Mucosa of rectum (tissue), 2 donors: ENCODE measurements at regions not wholly inside any gene's neighbourhood (a gene's known extent, or its start where the extent isn't known, plus 50 kb on each side); places are given as distances from the start of the nearest gene placed in this dataset.

ENCODE experiments used
- H3K27ac ChIP-seq, 2 donors: one replicate each; pipeline ENCODE4 v1.7.0; 2013; ENCODE audit warnings: inconsistent platforms in 2 of 2, low read depth in 2 of 2, low read length in 2 of 2
- H3K27me3 ChIP-seq, 2 donors: one replicate each; pipeline ENCODE4 v1.7.0; 2013; ENCODE audit warnings: low read length in 2 of 2; ENCODE audit not compliant: control insufficient read depth in 2 of 2, insufficient read depth in 2 of 2
- H3K36me3 ChIP-seq, 2 donors: one replicate each; pipeline ENCODE4 v1.7.0; 2013; ENCODE audit warnings: low read length in 2 of 2; ENCODE audit not compliant: control insufficient read depth in 2 of 2, insufficient read depth in 2 of 2
- H3K4me1 ChIP-seq, 2 donors: one replicate each; pipeline ENCODE4 v1.7.0; 2013; ENCODE audit warnings: low read length in 2 of 2, mild to moderate bottlenecking in 1 of 2; ENCODE audit not compliant: control insufficient read depth in 2 of 2, insufficient read depth in 2 of 2
- H3K4me3 ChIP-seq, 2 donors: one replicate each; pipeline ENCODE4 v1.7.0; 2013; ENCODE audit warnings: low read length in 2 of 2
- H3K9ac ChIP-seq, 2 donors: one replicate each; pipeline ENCODE4 v1.7.0; 2013; ENCODE audit warnings: low read length in 2 of 2, low read depth in 1 of 2, mild to moderate bottlenecking in 1 of 2
- H3K9me3 ChIP-seq, 2 donors: one replicate each; pipeline ENCODE4 v1.7.0; 2013; ENCODE audit warnings: low read length in 2 of 2; ENCODE audit not compliant: control insufficient read depth in 2 of 2
- donor health status: healthy.
- donor health status: Normal muscosa, but diverticular disease.

- no peaks in the 10 kb centered on the region for H3K27me3 ChIP-seq
Measured at GRCh38 chr9:117612317-117612716, 91.9 kb upstream of the TLR4 start.

GRCh38 chr9:117597977-117598376 lies 106.2 kb upstream of the TLR4 start:
- no peaks in the 10 kb centered on the region for H3K4me1 ChIP-seq
- H3K27ac ChIP-seq, result no peak overlapping the region
- H3K36me3 ChIP-seq, result no peaks in the 10 kb centered on the region
- H3K4me3 ChIP-seq, result no peak overlapping the region
- no peaks in the 10 kb centered on the region for H3K9me3 ChIP-seq
- H3K27me3 ChIP-seq, result no peaks in the 10 kb centered on the region
- H3K9ac ChIP-seq, result no peak overlapping the region

More at GRCh38 chr9:117612317-117612716, 91.9 kb upstream of the TLR4 start:
- Histone ChIP-seq H3K4me3 (no peak overlapping the region), H3K36me3 (no peaks in the 10 kb centered on the region), H3K9me3 (no peaks in the 10 kb centered on the region), H3K4me1 (no peaks in the 10 kb centered on the region), H3K9ac (no peak overlapping the region), H3K27ac (no peak overlapping the region)

- Histone ChIP-seq H3K4me1 (no peaks in the 10 kb centered on the region), H3K9me3 (no peaks in the 10 kb centered on the region), H3K9ac (no peak overlapping the region), H3K27ac (no peak overlapping the region), H3K4me3 (no peak overlapping the region), H3K36me3 (no peaks in the 10 kb centered on the region), H3K27me3 (no peaks in the 10 kb centered on the region)
Measured at GRCh38 chr9:117596678-117597077, 107.5 kb upstream of the TLR4 start.

GRCh38 chr9:117595650-117596049 lies 108.6 kb upstream of the TLR4 start:
- H3K27me3 ChIP-seq, result no peaks in the 10 kb centered on the region
- H3K9ac ChIP-seq, result no peak overlapping the region
- no peaks in the 10 kb centered on the region for H3K4me1 ChIP-seq
- H3K4me3 ChIP-seq, result no peak overlapping the region
- H3K27ac ChIP-seq, result no peak overlapping the region
- H3K9me3 ChIP-seq, result no peaks in the 10 kb centered on the region
- H3K36me3 ChIP-seq, result no peaks in the 10 kb centered on the region

GRCh38 chr9:117587263-117587662 lies 116.9 kb upstream of the TLR4 start:
- Histone ChIP-seq H3K4me1 (no peaks in the 10 kb centered on the region), H3K9ac (no peak overlapping the region), H3K36me3 (no peaks in the 10 kb centered on the region), H3K9me3 (no peaks in the 10 kb centered on the region), H3K27me3 (no peaks in the 10 kb centered on the region), H3K4me3 (no peak overlapping the region), H3K27ac (no peak overlapping the region)

GRCh38 chr9:117574099-117574498 lies 130.1 kb upstream of the TLR4 start:
- Histone ChIP-seq H3K27me3 (no peaks in the 10 kb centered on the region), H3K27ac (no peak overlapping the region), H3K9ac (no peak overlapping the region)

GRCh38 chr9:117564839-117565238 lies 139.4 kb upstream of the TLR4 start:
- Histone ChIP-seq H3K27me3 (no peaks in the 10 kb centered on the region), H3K4me1 (no peaks in the 10 kb centered on the region), H3K9me3 (no peaks in the 10 kb centered on the region), H3K36me3 (no peaks in the 10 kb centered on the region), H3K4me3 (no peak overlapping the region), H3K9ac (no peak overlapping the region), H3K27ac (no peak overlapping the region)

More at GRCh38 chr9:117574099-117574498, 130.1 kb upstream of the TLR4 start:
- H3K4me3 ChIP-seq, result no peak overlapping the region
- no peaks in the 10 kb centered on the region for H3K9me3 ChIP-seq
- H3K36me3 ChIP-seq, result no peaks in the 10 kb centered on the region
- no peaks in the 10 kb centered on the region for H3K4me1 ChIP-seq

GRCh38 chr9:117561761-117562160 lies 142.4 kb upstream of the TLR4 start:
- H3K4me1 ChIP-seq, result no peaks in the 10 kb centered on the region

GRCh38 chr9:117555964-117556629 lies 141.2 kb upstream of the ASTN2 start:
- H3K9me3 ChIP-seq, result no peaks in the 10 kb centered on the region
- no peaks in the 10 kb centered on the region for H3K27me3 ChIP-seq

More at GRCh38 chr9:117561761-117562160, 142.4 kb upstream of the TLR4 start:
- H3K36me3 ChIP-seq, result no peaks in the 10 kb centered on the region
- H3K27me3 ChIP-seq, result no peaks in the 10 kb centered on the region
- H3K9ac ChIP-seq, result no peak overlapping the region
- H3K9me3 ChIP-seq, result no peaks in the 10 kb centered on the region
- H3K4me3 ChIP-seq, result no peak overlapping the region
- H3K27ac ChIP-seq, result no peak overlapping the region

GRCh38 chr9:117552811-117553210 lies 138.0 kb upstream of the ASTN2 start:
- no peak overlapping the region for H3K4me3 ChIP-seq
- no peaks in the 10 kb centered on the region for H3K36me3 ChIP-seq
- no peak overlapping the region for H3K9ac ChIP-seq
- no peaks in the 10 kb centered on the region for H3K4me1 ChIP-seq
- no peaks in the 10 kb centered on the region for H3K9me3 ChIP-seq
- H3K27ac ChIP-seq, result no peak overlapping the region
- H3K27me3 ChIP-seq, result no peaks in the 10 kb centered on the region

More at GRCh38 chr9:117555964-117556629, 141.2 kb upstream of the ASTN2 start:
- H3K27ac ChIP-seq, result no peak overlapping the region
- H3K36me3 ChIP-seq, result no peaks in the 10 kb centered on the region
- H3K4me3 ChIP-seq, result no peak overlapping the region
- H3K9ac ChIP-seq, result no peak overlapping the region
- no peaks in the 10 kb centered on the region for H3K4me1 ChIP-seq
